Suppressor macrophage (primary cell): ENCODE measurements at regions not wholly inside any gene's neighbourhood (a gene's known extent, or its start where the extent isn't known, plus 50 kb on each side); places are given as distances from the start of the nearest gene placed in this dataset.

Experiments used
- DNase-seq, 4 experiments: peaks; one replicate each; pipeline ENCODE4 v3.0.0-alpha.2; 2020 to 2022

GRCh38 chr3:105923140-105923539 is 54.3 kb upstream of the CBLB start:
- no peak for DNase-seq

GRCh38 chr3:105927741-105928140 is 58.9 kb upstream of the CBLB start:
- no peak for DNase-seq

GRCh38 chr3:105930733-105931132 is 61.9 kb upstream of the CBLB start:
- DNase-seq: no peak

GRCh38 chr3:105931500-105931899 is 62.7 kb upstream of the CBLB start:
- no peak for DNase-seq

- no peak for DNase-seq
Observed at GRCh38 chr3:105933871-105934270, 65.1 kb upstream of the CBLB start.

GRCh38 chr3:105938101-105938500 is 69.3 kb upstream of the CBLB start:
- DNase-seq: no peak

- DNase-seq: no peak
Observed at GRCh38 chr3:105938806-105939205, 70.0 kb upstream of the CBLB start.

GRCh38 chr3:105944276-105944675 is 75.5 kb upstream of the CBLB start:
- no peak for DNase-seq

- DNase-seq: peak in 3 of 4 experiments; percentile 7 to 35 (median 28)
Observed at GRCh38 chr3:105944721-105945120, 75.9 kb upstream of the CBLB start.

- no peak for DNase-seq
Observed at GRCh38 chr3:105948101-105948500, 79.3 kb upstream of the CBLB start.

- no peak for DNase-seq
Observed at GRCh38 chr3:105950881-105951600, 82.2 kb upstream of the CBLB start.

- no peak for DNase-seq
Observed at GRCh38 chr3:105953831-105954230, 85.0 kb upstream of the CBLB start.

- no peak for DNase-seq
Observed at GRCh38 chr3:105956306-105956705, 87.5 kb upstream of the CBLB start.

- DNase-seq: peak; percentile 10 to 74 (median 46)
Observed at GRCh38 chr3:105957722-105958121, 88.9 kb upstream of the CBLB start.

GRCh38 chr3:105958237-105959000 is 89.6 kb upstream of the CBLB start:
- no peak for DNase-seq

GRCh38 chr3:105959851-105960250 is 91.0 kb upstream of the CBLB start:
- peak; percentile 20 to 71 (median 56) for DNase-seq

- no peak for DNase-seq
Observed at GRCh38 chr3:105960381-105960780, 91.6 kb upstream of the CBLB start.

GRCh38 chr3:105963161-105963560 is 94.3 kb upstream of the CBLB start:
- no peak for DNase-seq

- DNase-seq: no peak
Observed at GRCh38 chr3:105965384-105965783, 96.6 kb upstream of the CBLB start.

- DNase-seq: no peak
Observed at GRCh38 chr3:105967117-105967516, 98.3 kb upstream of the CBLB start.

GRCh38 chr3:105970283-105970682 is 101.5 kb upstream of the CBLB start:
- peak; percentile 37 to 75 (median 54) for DNase-seq

GRCh38 chr3:105972069-105972468 is 103.3 kb upstream of the CBLB start:
- DNase-seq: no peak

GRCh38 chr3:105974381-105974780 is 105.6 kb upstream of the CBLB start:
- no peak for DNase-seq

- no peak for DNase-seq
Observed at GRCh38 chr3:105976196-105976595, 107.4 kb upstream of the CBLB start.
